PC-3 (cell line): ENCODE measurements at regions not wholly inside any gene's neighbourhood (a gene's known extent, or its start where the extent isn't known, plus 50 kb on each side); places are given as distances from the start of the nearest gene placed in this dataset.

Experiments
- ATAC-seq: fragments of 200-7000 bp; cut with Tn5 transposase; 2 replicates; pipeline ENCODE4 v1.9.1; 2020; ENCODE audit warnings: mild to moderate bottlenecking, moderate library complexity
- BruUV-seq: library from RNA; stranded (reverse); fragments of 400-500 nt; replicated peaks from 2 replicates; lab custom pipeline; 2021; lab: Mats Ljungman, UMichigan
- CTCF ChIA-PET: fragments of 300-600 bp; sonication (Branson Sonifier 250); formaldehyde crosslinking; loops from one replicate; lab custom pipeline; 2022; ENCODE audit warnings: antibody characterized with exemption; lab: Charles Lee
- POLR2A ChIA-PET: fragments of 300-600 bp; sonication (Branson Sonifier 250); formaldehyde crosslinking; loops from one replicate; lab custom pipeline; 2022; ENCODE audit warnings: antibody characterized with exemption; ENCODE audit not compliant: unreplicated experiment; lab: Charles Lee
- DNase-seq: peaks from one replicate; pipeline ENCODE4 v3.0.0-alpha.2; 2015
- H2AFZ ChIP-seq: fragments of 300-600 bp; sonication (generic); 2 replicates; pipeline ENCODE4 v1.6.0; 2016; ENCODE audit warnings: antibody characterized with exemption, low read length
- H3F3A ChIP-seq: fragments of 300-600 bp; sonication (generic); one replicate; pipeline ENCODE4 v1.6.0; 2017; ENCODE audit warnings: antibody characterized with exemption, low read length, control low read depth, mild to moderate bottlenecking; ENCODE audit not compliant: unreplicated experiment
- H3K27ac ChIP-seq: fragments of 300-600 bp; sonication (generic); 2 replicates; pipeline ENCODE4 v1.5.1; 2016; ENCODE audit warnings: mild to moderate bottlenecking, low read length
- H3K27me3 ChIP-seq: fragments of 300-600 bp; sonication (generic); 2 replicates; pipeline ENCODE4 v1.6.1; 2016; ENCODE audit warnings: low read length, mixed read lengths
- H3K36me3 ChIP-seq: fragments of 300-600 bp; sonication (generic); 2 replicates; pipeline ENCODE4 v1.6.1; 2016; ENCODE audit warnings: low read depth, mixed run types, low read length, mixed read lengths
- H3K4me1 ChIP-seq: fragments of 300-600 bp; sonication (generic); 2 replicates; pipeline ENCODE4 v1.5.1; 2016; ENCODE audit warnings: low read length; ENCODE audit not compliant: insufficient read depth
- H3K4me2 ChIP-seq: fragments of 300-600 bp; sonication (generic); 2 replicates; pipeline ENCODE4 v1.6.0; 2016; ENCODE audit warnings: low read length
- H3K4me3 ChIP-seq: fragments of 300-600 bp; sonication (generic); 2 replicates; pipeline ENCODE4 v1.5.1; 2016; ENCODE audit warnings: mild to moderate bottlenecking, low read length, mixed read lengths
- H3K79me2 ChIP-seq: fragments of 300-600 bp; sonication (generic); 2 replicates; pipeline ENCODE4 v1.6.1; 2017; ENCODE audit warnings: low read length, mixed read lengths
- H3K9ac ChIP-seq: fragments of 300-600 bp; sonication (generic); 2 replicates; pipeline ENCODE4 v1.6.0; 2016; ENCODE audit warnings: mild to moderate bottlenecking, low read length
- H3K9me2 ChIP-seq: fragments of 300-600 bp; sonication (generic); replicated peaks from 2 replicates; pipeline ENCODE4 v1.6.1; 2016; ENCODE audit warnings: mixed run types, low read length, mixed read lengths
- H3K9me3 ChIP-seq: fragments of 300-600 bp; sonication (generic); 2 replicates; pipeline ENCODE4 v1.6.1; 2016; ENCODE audit warnings: low read length, mixed read lengths
- H4K20me1 ChIP-seq: fragments of 300-600 bp; sonication (generic); 2 replicates; pipeline ENCODE4 v1.6.1; 2016; ENCODE audit warnings: low read length, mixed read lengths
- CTCF ChIP-seq: fragments of 300-600 bp; sonication (generic); conservative IDR thresholded peaks from 2 replicates; pipeline ENCODE4 v1.5.1; 2017; ENCODE audit warnings: antibody characterized with exemption, low read depth, mild to moderate bottlenecking, low read length
- EZH2 ChIP-seq: fragments of 300-600 bp; sonication (generic); IDR thresholded peaks from one replicate; pipeline ENCODE4 v1.6.1; 2017; ENCODE audit warnings: antibody characterized with exemption, mild to moderate bottlenecking, low read length; ENCODE audit not compliant: unreplicated experiment
- EZH2phosphoT487 ChIP-seq: fragments of 300-600 bp; sonication (generic); IDR thresholded peaks from 2 replicates; pipeline ENCODE4 v1.6.1; 2018; ENCODE audit warnings: mild to moderate bottlenecking, antibody characterized with exemption, low read length, borderline replicate concordance
- intact Hi-C: fragments of 100-400 bp; cut with micrococcal nuclease; formaldehyde crosslinking; loops from 2 replicates; pipeline ENCODE4 v1.9.0; 2023

GRCh38 chr19:31013384-31014020 is 335.7 kb downstream of the TSHZ3 start:
- ATAC-seq: no peak
- H3K27me3 ChIP-seq: no peaks in the 10 kb centered on the region
- no peaks in the 10 kb centered on the region for H3K9me3 ChIP-seq
- H2AFZ ChIP-seq: no peak overlapping the region
- intact Hi-C loops: no loop called here
- no peak overlapping the region for H3K9ac ChIP-seq
- no peaks in the 10 kb centered on the region for H3K9me2 ChIP-seq
- H3K36me3 ChIP-seq: no peaks in the 10 kb centered on the region
- no peaks in the 10 kb centered on the region for H3K4me1 ChIP-seq
- CTCF ChIA-PET: no interaction called here
- POLR2A ChIA-PET: no interaction called here
- no peak overlapping the region for H3K4me3 ChIP-seq
- no peak overlapping the region for H3K27ac ChIP-seq
- BruUV-seq: no TSS peak
- no peaks in the 10 kb centered on the region for H3K79me2 ChIP-seq
- H3K4me2 ChIP-seq: no peak overlapping the region
- no peak for DNase-seq
- no peaks in the 10 kb centered on the region for H3F3A ChIP-seq
- H4K20me1 ChIP-seq: no peaks in the 10 kb centered on the region
- TF ChIP-seq CTCF (no peak), EZH2 (no peak), EZH2phosphoT487 (no peak)

- Histone ChIP-seq H3K4me3 (no peak overlapping the region), H2AFZ (no peak overlapping the region), H3K9me3 (no peaks in the 10 kb centered on the region), H3K4me2 (no peak overlapping the region), H3K27ac (no peak overlapping the region), H3K9ac (no peak overlapping the region), H3K4me1 (no peaks in the 10 kb centered on the region), H3F3A (no peaks in the 10 kb centered on the region), H3K79me2 (no peaks in the 10 kb centered on the region), H3K36me3 (no peaks in the 10 kb centered on the region), H3K9me2 (no peaks in the 10 kb centered on the region), H4K20me1 (no peaks in the 10 kb centered on the region), H3K27me3 (no peaks in the 10 kb centered on the region)
- intact Hi-C loops: no loop called here
- no peak for ATAC-seq
- BruUV-seq: no TSS peak
- TF ChIP-seq EZH2: no peak
- TF ChIP-seq EZH2phosphoT487: no peak
- no peak for TF ChIP-seq CTCF
- ChIA-PET POLR2A (no interaction called here), CTCF (no interaction called here)
- DNase-seq: no peak
Observed at GRCh38 chr19:31002518-31003244, 346.6 kb downstream of the TSHZ3 start.

- BruUV-seq: no TSS peak
- CTCF ChIA-PET: no interaction called here
- H3K27ac ChIP-seq: no peak overlapping the region
- no peaks in the 10 kb centered on the region for H3K27me3 ChIP-seq
- H3K4me1 ChIP-seq: no peaks in the 10 kb centered on the region
- POLR2A ChIA-PET: no interaction called here
- H3K79me2 ChIP-seq: no peaks in the 10 kb centered on the region
- H3K4me2 ChIP-seq: no peak overlapping the region
- intact Hi-C loops: no loop called here
- no peaks in the 10 kb centered on the region for H4K20me1 ChIP-seq
- H3K9ac ChIP-seq: no peak overlapping the region
- H3K36me3 ChIP-seq: no peaks in the 10 kb centered on the region
- DNase-seq (no peak), ATAC-seq (no peak)
- no peaks in the 10 kb centered on the region for H3K9me2 ChIP-seq
- no peak overlapping the region for H3K4me3 ChIP-seq
- TF ChIP-seq CTCF: no peak
- TF ChIP-seq EZH2: no peak
- TF ChIP-seq EZH2phosphoT487: no peak
- H3K9me3 ChIP-seq: no peaks in the 10 kb centered on the region
- no peaks in the 10 kb centered on the region for H3F3A ChIP-seq
- no peak overlapping the region for H2AFZ ChIP-seq
Observed at GRCh38 chr19:31001991-31002390, 347.2 kb downstream of the TSHZ3 start.
